ENCODE measurements at regions not wholly inside any gene's neighbourhood (a gene's known extent, or its start where the extent isn't known, plus 50 kb on each side); places are given as distances from the start of the nearest gene placed in this dataset.

DNA sequence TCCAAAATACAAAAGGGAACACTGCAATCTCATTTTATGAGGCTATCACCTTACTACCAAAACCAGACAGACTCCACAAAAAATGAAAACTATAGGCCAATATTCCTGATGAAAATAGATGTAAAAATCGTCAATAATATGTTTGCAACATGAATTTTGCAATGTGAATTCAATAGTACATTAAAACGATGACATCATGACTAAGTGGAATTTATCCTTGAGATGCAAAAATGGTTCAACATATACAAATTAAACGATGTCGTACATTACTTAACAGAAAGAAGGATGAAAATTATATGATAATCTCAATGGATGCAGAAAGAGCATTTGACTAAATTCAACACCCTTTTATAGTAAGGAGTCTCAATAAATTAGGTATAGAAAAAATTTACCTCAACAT is 123.0 kb downstream of the AREG start:
- TF ChIP-seq, protein P1, sequence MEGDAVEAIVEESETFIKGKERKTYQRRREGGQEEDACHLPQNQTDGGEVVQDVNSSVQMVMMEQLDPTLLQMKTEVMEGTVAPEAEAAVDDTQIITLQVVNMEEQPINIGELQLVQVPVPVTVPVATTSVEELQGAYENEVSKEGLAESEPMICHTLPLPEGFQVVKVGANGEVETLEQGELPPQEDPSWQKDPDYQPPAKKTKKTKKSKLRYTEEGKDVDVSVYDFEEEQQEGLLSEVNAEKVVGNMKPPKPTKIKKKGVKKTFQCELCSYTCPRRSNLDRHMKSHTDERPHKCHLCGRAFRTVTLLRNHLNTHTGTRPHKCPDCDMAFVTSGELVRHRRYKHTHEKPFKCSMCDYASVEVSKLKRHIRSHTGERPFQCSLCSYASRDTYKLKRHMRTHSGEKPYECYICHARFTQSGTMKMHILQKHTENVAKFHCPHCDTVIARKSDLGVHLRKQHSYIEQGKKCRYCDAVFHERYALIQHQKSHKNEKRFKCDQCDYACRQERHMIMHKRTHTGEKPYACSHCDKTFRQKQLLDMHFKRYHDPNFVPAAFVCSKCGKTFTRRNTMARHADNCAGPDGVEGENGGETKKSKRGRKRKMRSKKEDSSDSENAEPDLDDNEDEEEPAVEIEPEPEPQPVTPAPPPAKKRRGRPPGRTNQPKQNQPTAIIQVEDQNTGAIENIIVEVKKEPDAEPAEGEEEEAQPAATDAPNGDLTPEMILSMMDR (conservative IDR thresholded peaks at IDR 0.05; ENCODE audit: low read length): no peak
- TF ChIP-seq EZH2phosphoT487 (IDR thresholded peaks at IDR 0.05; ENCODE audit: borderline replicate concordance): no peak

Data from Loucy (cell line).